ENCODE measurements at regions not wholly inside any gene's neighbourhood (a gene's known extent, or its start where the extent isn't known, plus 50 kb on each side); places are given as distances from the start of the nearest gene placed in this dataset.

- DNase-seq: no peak
- CTCF ChIA-PET: no interaction called here
- no peaks in the 10 kb centered on the region for H3K36me3 Mint-ChIP-seq (ENCODE audit: low read depth)
Measured at GRCh38 chr11:130625578-130626306, 177.3 kb downstream of the ADAMTS15 start.

GRCh38 chr11:130629039-130629438, 180.6 kb downstream of the ADAMTS15 start:
- peaks cover 5% of the 10 kb centered on the region for H3K27me3 Mint-ChIP-seq (ENCODE audit: low read depth)
- H3K27ac Mint-ChIP-seq: no peak overlapping the region
- ATAC-seq: no peak
- H3K4me3 Mint-ChIP-seq: no peak overlapping the region
- CTCF ChIA-PET: no interaction called here
- H3K4me1 Mint-ChIP-seq (ENCODE audit: low read depth): no peaks in the 10 kb centered on the region
- no peaks in the 10 kb centered on the region for H3K36me3 Mint-ChIP-seq (ENCODE audit: low read depth)
- POLR2A ChIA-PET: no interaction called here
- no peaks in the 10 kb centered on the region for H3K9me3 Mint-ChIP-seq (ENCODE audit: insufficient read depth)
- DNase-seq: no peak

More at GRCh38 chr11:130625578-130626306, 177.3 kb downstream of the ADAMTS15 start:
- POLR2A ChIA-PET: no interaction called here
- H3K4me1 Mint-ChIP-seq (ENCODE audit: low read depth): no peaks in the 10 kb centered on the region
- H3K27ac Mint-ChIP-seq: no peak overlapping the region
- no peak overlapping the region for H3K4me3 Mint-ChIP-seq
- no peaks in the 10 kb centered on the region for H3K9me3 Mint-ChIP-seq (ENCODE audit: insufficient read depth)
- peaks cover 5% of the 10 kb centered on the region for H3K27me3 Mint-ChIP-seq (ENCODE audit: low read depth)
- no peak for ATAC-seq

GRCh38 chr11:130631119-130631518, 182.7 kb downstream of the ADAMTS15 start:
- POLR2A ChIA-PET: no interaction called here
- H3K27ac Mint-ChIP-seq: no peak overlapping the region
- no peaks in the 10 kb centered on the region for H3K36me3 Mint-ChIP-seq (ENCODE audit: low read depth)
- H3K27me3 Mint-ChIP-seq (ENCODE audit: low read depth): peaks cover 5% of the 10 kb centered on the region
- no peak overlapping the region for H3K4me3 Mint-ChIP-seq
- H3K9me3 Mint-ChIP-seq (ENCODE audit: insufficient read depth): no peaks in the 10 kb centered on the region
- DNase-seq (no peak), ATAC-seq (no peak)
- CTCF ChIA-PET: no interaction called here
- no peaks in the 10 kb centered on the region for H3K4me1 Mint-ChIP-seq (ENCODE audit: low read depth)

DNA sequence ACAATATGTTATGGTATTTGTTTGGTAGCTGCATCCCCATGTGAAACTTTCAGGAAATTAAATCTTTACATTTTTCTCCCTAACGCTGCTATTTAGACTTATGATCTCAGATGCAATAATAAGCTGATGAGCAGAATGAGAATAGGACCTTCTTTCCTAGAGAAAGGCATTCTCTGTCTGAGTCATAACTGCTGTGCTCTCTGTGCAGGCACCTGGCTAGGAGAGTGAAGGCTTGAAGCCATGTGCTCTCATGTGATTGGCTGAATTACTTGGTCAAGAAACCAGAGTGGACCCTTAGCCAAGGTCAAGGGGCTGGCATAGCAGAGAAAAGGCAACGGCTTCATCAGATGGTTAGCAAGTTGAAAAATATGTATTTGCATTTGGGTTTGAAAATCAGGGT, 185.0 kb downstream of the ADAMTS15 start:
- no peaks in the 10 kb centered on the region for H3K36me3 Mint-ChIP-seq (ENCODE audit: low read depth)
- POLR2A ChIA-PET: no interaction called here
- peaks cover 3% of the 10 kb centered on the region for H3K27me3 Mint-ChIP-seq (ENCODE audit: low read depth)
- H3K9me3 Mint-ChIP-seq (ENCODE audit: insufficient read depth): no peaks in the 10 kb centered on the region
- H3K4me1 Mint-ChIP-seq (ENCODE audit: low read depth): no peaks in the 10 kb centered on the region
- DNase-seq (no peak), ATAC-seq (no peak)
- no peak overlapping the region for H3K27ac Mint-ChIP-seq
- no peak overlapping the region for H3K4me3 Mint-ChIP-seq
- CTCF ChIA-PET: no interaction called here

- ChIA-PET POLR2A (no interaction called here), CTCF (no interaction called here)
Measured at GRCh38 chr11:130634186-130634585, 185.7 kb downstream of the ADAMTS15 start.

DNA sequence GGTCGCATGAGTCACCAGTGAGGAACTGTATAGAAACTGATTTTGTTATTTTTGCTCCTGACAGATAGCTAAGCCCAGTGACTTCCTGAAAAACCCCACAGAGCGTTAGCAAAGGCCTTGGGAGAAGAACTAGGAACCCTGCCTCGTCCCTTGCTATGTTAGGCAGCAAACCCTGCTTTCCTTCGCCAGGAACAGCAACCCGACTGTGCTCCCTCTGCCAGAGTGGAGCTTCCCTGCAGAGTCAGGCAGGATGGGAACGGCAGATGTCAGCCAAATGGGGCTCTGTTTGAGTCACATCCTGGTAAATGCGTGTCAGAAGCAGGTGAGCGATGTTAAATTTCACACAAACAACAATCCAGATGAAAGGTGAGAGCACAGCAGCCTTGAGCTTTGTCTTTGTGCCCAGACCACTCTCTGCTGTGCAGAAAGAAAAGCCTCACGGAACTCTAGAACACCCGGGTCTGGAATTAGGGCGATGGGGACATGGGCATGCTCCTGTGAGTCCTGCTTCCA, 186.6 kb downstream of the ADAMTS15 start:
- ChIA-PET CTCF (interaction anchor here (1.2 kb wide), 1 partner anchor 227 kb away, joined by 3 read pairs; no protein-coding TSS in a partner anchor), POLR2A (no interaction called here)
- H3K36me3 Mint-ChIP-seq (ENCODE audit: low read depth): no peaks in the 10 kb centered on the region
- no peak overlapping the region for H3K27ac Mint-ChIP-seq
- ATAC-seq (no peak), DNase-seq (no peak)
- no peaks in the 10 kb centered on the region for H3K9me3 Mint-ChIP-seq (ENCODE audit: insufficient read depth)
- no peaks in the 10 kb centered on the region for H3K27me3 Mint-ChIP-seq (ENCODE audit: low read depth)
- no peaks in the 10 kb centered on the region for H3K4me1 Mint-ChIP-seq (ENCODE audit: low read depth)
- H3K4me3 Mint-ChIP-seq: no peak overlapping the region

More at GRCh38 chr11:130634186-130634585, 185.7 kb downstream of the ADAMTS15 start:
- DNase-seq: no peak
- Mint-ChIP-seq H3K27me3 (ENCODE audit: low read depth) (no peaks in the 10 kb centered on the region), H3K4me1 (ENCODE audit: low read depth) (no peaks in the 10 kb centered on the region), H3K9me3 (ENCODE audit: insufficient read depth) (no peaks in the 10 kb centered on the region), H3K4me3 (no peak overlapping the region), H3K36me3 (ENCODE audit: low read depth) (no peaks in the 10 kb centered on the region), H3K27ac (no peak overlapping the region)
- ATAC-seq: no peak

GRCh38 chr11:130635937-130636630, 187.6 kb downstream of the ADAMTS15 start:
- Mint-ChIP-seq H3K36me3 (ENCODE audit: low read depth) (no peaks in the 10 kb centered on the region), H3K4me3 (no peak overlapping the region), H3K27ac (no peak overlapping the region), H3K27me3 (ENCODE audit: low read depth) (no peaks in the 10 kb centered on the region), H3K4me1 (ENCODE audit: low read depth) (no peaks in the 10 kb centered on the region), H3K9me3 (ENCODE audit: insufficient read depth) (no peaks in the 10 kb centered on the region)
- ChIA-PET CTCF (interaction anchor here (1.2 to 1.8 kb wide), 2 partner anchors 11 to 226 kb away, joined by 3 to 5 read pairs; no protein-coding TSS in a partner anchor), POLR2A (no interaction called here)
- DNase-seq (no peak), ATAC-seq (no peak)

GRCh38 chr11:130636722-130637464, 188.4 kb downstream of the ADAMTS15 start:
- Mint-ChIP-seq H3K27me3 (ENCODE audit: low read depth) (no peaks in the 10 kb centered on the region), H3K36me3 (ENCODE audit: low read depth) (no peaks in the 10 kb centered on the region), H3K4me1 (ENCODE audit: low read depth) (no peaks in the 10 kb centered on the region), H3K4me3 (no peak overlapping the region), H3K27ac (no peak overlapping the region), H3K9me3 (ENCODE audit: insufficient read depth) (no peaks in the 10 kb centered on the region)
- ChIA-PET POLR2A (no interaction called here), CTCF (interaction anchor here (1.8 kb wide), 1 partner anchor 10 kb away, joined by 5 read pairs; no protein-coding TSS in a partner anchor)
- ATAC-seq (no peak), DNase-seq (no peak)

DNA sequence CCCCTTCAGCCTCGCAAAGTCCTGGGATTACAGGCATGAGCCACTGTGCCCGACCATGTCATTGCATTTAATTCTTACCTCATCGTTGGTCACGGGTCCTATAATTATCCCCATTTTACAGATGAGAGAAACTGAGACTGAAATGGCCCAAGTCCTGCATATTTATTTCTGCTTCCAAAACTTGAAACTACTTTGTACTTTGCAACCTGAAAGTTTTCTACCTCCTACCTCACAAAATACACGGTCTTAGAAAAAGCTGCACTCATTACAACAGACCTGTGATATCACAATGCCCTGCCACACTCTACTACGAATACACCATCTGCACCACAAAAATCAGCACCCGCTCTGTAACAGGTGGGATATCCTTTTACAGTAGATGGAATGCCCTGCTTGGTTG, 189.1 kb downstream of the ADAMTS15 start:
- H3K27ac Mint-ChIP-seq: no peak overlapping the region
- no peak for DNase-seq
- H3K9me3 Mint-ChIP-seq (ENCODE audit: insufficient read depth): no peaks in the 10 kb centered on the region
- ATAC-seq: no peak
- no peak overlapping the region for H3K4me3 Mint-ChIP-seq
- ChIA-PET CTCF (interaction anchor here (1.8 kb wide), 1 partner anchor 9 kb away, joined by 5 read pairs; no protein-coding TSS in a partner anchor), POLR2A (no interaction called here)
- H3K4me1 Mint-ChIP-seq (ENCODE audit: low read depth): no peaks in the 10 kb centered on the region
- no peaks in the 10 kb centered on the region for H3K36me3 Mint-ChIP-seq (ENCODE audit: low read depth)
- H3K27me3 Mint-ChIP-seq (ENCODE audit: low read depth): no peaks in the 10 kb centered on the region

DNA sequence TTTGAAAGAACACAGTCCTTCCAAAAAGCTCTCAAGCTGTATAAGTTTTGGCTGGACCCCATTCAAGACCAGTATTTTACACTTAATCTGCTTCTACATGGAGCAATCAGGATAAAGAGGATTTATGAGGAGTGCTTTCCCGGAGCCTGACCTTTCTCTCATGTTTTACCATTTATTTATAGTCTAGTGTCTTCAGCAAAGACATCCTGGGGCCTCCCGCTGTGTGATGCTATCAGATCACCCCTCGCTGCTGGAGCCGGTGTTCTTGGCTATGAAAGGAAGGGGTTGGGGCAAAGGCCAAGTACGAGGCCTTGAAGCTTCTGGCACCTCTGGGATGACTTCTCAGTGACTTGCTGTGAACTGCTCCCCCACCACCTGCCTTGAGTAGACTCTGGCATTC, 189.6 kb downstream of the ADAMTS15 start:
- H3K9me3 Mint-ChIP-seq (ENCODE audit: insufficient read depth): no peaks in the 10 kb centered on the region
- ChIA-PET CTCF (interaction anchor here (1.8 kb wide), 1 partner anchor 9 kb away, joined by 5 read pairs; no protein-coding TSS in a partner anchor), POLR2A (no interaction called here)
- no peak overlapping the region for H3K27ac Mint-ChIP-seq
- no peak overlapping the region for H3K4me3 Mint-ChIP-seq
- no peaks in the 10 kb centered on the region for H3K27me3 Mint-ChIP-seq (ENCODE audit: low read depth)
- ATAC-seq: no peak
- no peaks in the 10 kb centered on the region for H3K36me3 Mint-ChIP-seq (ENCODE audit: low read depth)
- no peak for DNase-seq
- H3K4me1 Mint-ChIP-seq (ENCODE audit: low read depth): no peaks in the 10 kb centered on the region

DNA sequence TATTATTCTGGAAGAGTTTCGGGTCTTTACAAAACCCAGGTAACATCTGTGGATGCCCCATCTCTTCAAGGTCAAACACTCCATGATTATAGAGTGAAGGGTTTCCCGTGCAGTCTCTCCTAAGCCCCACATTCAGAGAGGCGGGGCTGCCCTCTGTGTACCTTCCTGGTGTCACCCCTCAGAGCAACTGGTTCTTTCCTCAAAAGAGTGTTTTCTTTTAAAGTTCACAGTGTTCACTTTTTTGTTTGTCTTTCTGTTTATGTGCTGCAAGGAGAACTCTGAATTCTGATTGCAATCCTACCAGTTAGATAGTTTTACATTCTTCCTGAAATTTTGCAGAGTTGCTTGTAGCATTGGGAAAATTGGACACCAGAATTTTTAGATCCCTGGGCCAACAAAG, 190.2 kb downstream of the ADAMTS15 start:
- CTCF ChIA-PET: no interaction called here
- no peak for DNase-seq
- Mint-ChIP-seq H3K36me3 (ENCODE audit: low read depth) (no peaks in the 10 kb centered on the region), H3K4me3 (no peak overlapping the region), H3K4me1 (ENCODE audit: low read depth) (no peaks in the 10 kb centered on the region), H3K27ac (no peak overlapping the region), H3K9me3 (ENCODE audit: insufficient read depth) (no peaks in the 10 kb centered on the region), H3K27me3 (ENCODE audit: low read depth) (no peaks in the 10 kb centered on the region)
- no peak for ATAC-seq
- POLR2A ChIA-PET: no interaction called here

GRCh38 chr11:130639369-130639768, 190.9 kb downstream of the ADAMTS15 start:
- Mint-ChIP-seq H3K4me3 (no peak overlapping the region), H3K4me1 (ENCODE audit: low read depth) (no peaks in the 10 kb centered on the region), H3K27ac (no peak overlapping the region), H3K36me3 (ENCODE audit: low read depth) (no peaks in the 10 kb centered on the region), H3K9me3 (ENCODE audit: insufficient read depth) (no peaks in the 10 kb centered on the region), H3K27me3 (ENCODE audit: low read depth) (no peaks in the 10 kb centered on the region)
- ATAC-seq (no peak), DNase-seq (no peak)
- ChIA-PET POLR2A (no interaction called here), CTCF (no interaction called here)

Data from activated CD8-positive, alpha-beta T cell treated with anti-CD3 and anti-CD28 coated beads, Interleukin-2, amount 10 ng/mL, durations not matched to agents 7 days and 5 days (primary cell).